Neural cell (in vitro differentiated cells): ENCODE measurements at regions not wholly inside any gene's neighbourhood (a gene's known extent, or its start where the extent isn't known, plus 50 kb on each side); places are given as distances from the start of the nearest gene placed in this dataset.

Experiments
- RAD21 ChIP-seq: fragments of 450-650 bp; conservative IDR thresholded peaks from 2 replicates; pipeline ENCODE4 v1.6.1; 2014; ENCODE audit warnings: antibody characterized with exemption, mild to moderate bottlenecking, moderate library complexity
- SMC3 ChIP-seq: fragments of 450-650 bp; conservative IDR thresholded peaks from 2 replicates; pipeline ENCODE4 v1.6.1; 2014; ENCODE audit warnings: antibody characterized with exemption, mild to moderate bottlenecking, moderate library complexity; ENCODE audit not compliant: poor library complexity
- TF ChIP-seq, protein P1 (sequence below): fragments of 450-650 bp; IDR thresholded peaks from 2 replicates; pipeline ENCODE4 v1.5.1; 2014; ENCODE audit warnings: antibody characterized with exemption, mild to moderate bottlenecking, moderate library complexity; ENCODE audit not compliant: poor library complexity, severe bottlenecking

DNA sequence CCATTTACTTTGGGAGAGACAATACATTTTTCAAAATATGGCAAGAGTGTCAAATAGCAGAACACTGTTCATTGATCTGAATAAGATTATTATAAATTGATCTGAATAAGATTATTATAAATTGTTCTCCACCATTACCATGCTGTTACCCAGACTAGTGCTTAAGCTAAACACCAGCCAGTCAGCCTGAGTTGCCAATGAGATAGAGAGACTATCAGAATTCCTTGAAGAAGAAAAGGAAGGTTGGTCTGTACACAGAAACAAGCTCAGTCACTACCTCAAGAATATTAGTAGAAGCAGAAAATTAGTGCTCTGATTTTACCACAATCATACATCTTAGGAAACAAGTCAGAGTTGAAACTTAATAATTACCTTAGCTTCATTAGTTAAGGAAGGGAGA is 469.8 kb downstream of the FOXG1 start:
- TF ChIP-seq, protein P1, sequence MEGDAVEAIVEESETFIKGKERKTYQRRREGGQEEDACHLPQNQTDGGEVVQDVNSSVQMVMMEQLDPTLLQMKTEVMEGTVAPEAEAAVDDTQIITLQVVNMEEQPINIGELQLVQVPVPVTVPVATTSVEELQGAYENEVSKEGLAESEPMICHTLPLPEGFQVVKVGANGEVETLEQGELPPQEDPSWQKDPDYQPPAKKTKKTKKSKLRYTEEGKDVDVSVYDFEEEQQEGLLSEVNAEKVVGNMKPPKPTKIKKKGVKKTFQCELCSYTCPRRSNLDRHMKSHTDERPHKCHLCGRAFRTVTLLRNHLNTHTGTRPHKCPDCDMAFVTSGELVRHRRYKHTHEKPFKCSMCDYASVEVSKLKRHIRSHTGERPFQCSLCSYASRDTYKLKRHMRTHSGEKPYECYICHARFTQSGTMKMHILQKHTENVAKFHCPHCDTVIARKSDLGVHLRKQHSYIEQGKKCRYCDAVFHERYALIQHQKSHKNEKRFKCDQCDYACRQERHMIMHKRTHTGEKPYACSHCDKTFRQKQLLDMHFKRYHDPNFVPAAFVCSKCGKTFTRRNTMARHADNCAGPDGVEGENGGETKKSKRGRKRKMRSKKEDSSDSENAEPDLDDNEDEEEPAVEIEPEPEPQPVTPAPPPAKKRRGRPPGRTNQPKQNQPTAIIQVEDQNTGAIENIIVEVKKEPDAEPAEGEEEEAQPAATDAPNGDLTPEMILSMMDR, result no peak
- no peak for TF ChIP-seq SMC3
- no peak for TF ChIP-seq RAD21
